Parathyroid adenoma (tissue), 2 donors: ENCODE measurements at regions not wholly inside any gene's neighbourhood (a gene's known extent, or its start where the extent isn't known, plus 50 kb on each side); places are given as distances from the start of the nearest gene placed in this dataset.

ENCODE experiments used
- H2AFZ ChIP-seq: fragments of 300-600 bp; sonication (generic); one replicate; pipeline ENCODE4 v1.7.0; 2017; ENCODE audit warnings: antibody characterized with exemption, mild to moderate bottlenecking
- H3K27ac ChIP-seq: fragments of 300-600 bp; sonication (generic); one replicate; pipeline ENCODE4 v1.7.0; 2017
- H3K27me3 ChIP-seq: fragments of 300-600 bp; sonication (generic); one replicate; pipeline ENCODE4 v1.7.0; 2017; ENCODE audit warnings: low read length; ENCODE audit not compliant: control insufficient read depth, insufficient read depth
- H3K36me3 ChIP-seq: fragments of 300-600 bp; sonication (generic); one replicate; pipeline ENCODE4 v1.7.0; 2017; ENCODE audit warnings: low read length; ENCODE audit not compliant: control insufficient read depth, insufficient read depth
- H3K4me1 ChIP-seq: fragments of 300-600 bp; sonication (generic); one replicate; pipeline ENCODE4 v1.7.0; 2017; ENCODE audit warnings: control low read depth
- H3K4me2 ChIP-seq: fragments of 300-600 bp; sonication (generic); one replicate; pipeline ENCODE4 v1.7.0; 2017; ENCODE audit warnings: low read length
- H3K4me3 ChIP-seq: fragments of 300-600 bp; sonication (generic); one replicate; pipeline ENCODE4 v1.7.0; 2017; ENCODE audit warnings: low read depth, low read length
- H3K79me2 ChIP-seq: fragments of 300-600 bp; sonication (generic); one replicate; pipeline ENCODE4 v1.7.0; 2017; ENCODE audit warnings: control low read depth
- H3K9ac ChIP-seq: fragments of 300-600 bp; sonication (generic); one replicate; pipeline ENCODE4 v1.7.0; 2017; ENCODE audit warnings: mild to moderate bottlenecking
- H3K9me3 ChIP-seq: fragments of 300-600 bp; sonication (generic); one replicate; pipeline ENCODE4 v1.7.0; 2017; ENCODE audit warnings: low read length; ENCODE audit not compliant: control insufficient read depth
- TF ChIP-seq, protein P1 (sequence below): fragments of 300-600 bp; sonication (generic); IDR thresholded peaks from one replicate; pipeline ENCODE4 v1.7.0; 2017; ENCODE audit warnings: antibody characterized with exemption, mild to moderate bottlenecking
- donor health status: primary hyperparathyroidism.

DNA sequence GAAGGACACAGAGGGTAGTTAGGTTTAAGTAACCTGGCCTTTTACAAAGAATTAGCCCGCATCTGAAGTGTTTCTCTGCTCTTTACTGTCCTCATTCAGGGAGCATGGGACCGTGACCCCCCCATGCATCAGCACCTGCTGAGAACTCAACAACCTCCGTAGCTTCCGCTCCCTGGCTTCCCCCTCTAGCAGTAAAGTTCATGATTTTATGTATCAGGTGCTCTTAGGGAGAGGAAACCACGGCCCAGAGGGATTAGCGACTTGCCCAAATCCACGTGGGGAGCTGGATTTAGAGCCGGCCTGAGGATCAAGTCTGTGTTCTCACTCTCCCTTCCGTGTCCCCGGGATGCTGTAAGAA, 284.6 kb upstream of the GATB start:
- H3K9me3 ChIP-seq, result no peaks in the 10 kb centered on the region
- no peak overlapping the region for H3K9ac ChIP-seq
- no peaks in the 10 kb centered on the region for H3K4me1 ChIP-seq
- no peaks in the 10 kb centered on the region for H3K36me3 ChIP-seq
- H3K4me3 ChIP-seq, result no peak overlapping the region
- TF ChIP-seq, protein P1, sequence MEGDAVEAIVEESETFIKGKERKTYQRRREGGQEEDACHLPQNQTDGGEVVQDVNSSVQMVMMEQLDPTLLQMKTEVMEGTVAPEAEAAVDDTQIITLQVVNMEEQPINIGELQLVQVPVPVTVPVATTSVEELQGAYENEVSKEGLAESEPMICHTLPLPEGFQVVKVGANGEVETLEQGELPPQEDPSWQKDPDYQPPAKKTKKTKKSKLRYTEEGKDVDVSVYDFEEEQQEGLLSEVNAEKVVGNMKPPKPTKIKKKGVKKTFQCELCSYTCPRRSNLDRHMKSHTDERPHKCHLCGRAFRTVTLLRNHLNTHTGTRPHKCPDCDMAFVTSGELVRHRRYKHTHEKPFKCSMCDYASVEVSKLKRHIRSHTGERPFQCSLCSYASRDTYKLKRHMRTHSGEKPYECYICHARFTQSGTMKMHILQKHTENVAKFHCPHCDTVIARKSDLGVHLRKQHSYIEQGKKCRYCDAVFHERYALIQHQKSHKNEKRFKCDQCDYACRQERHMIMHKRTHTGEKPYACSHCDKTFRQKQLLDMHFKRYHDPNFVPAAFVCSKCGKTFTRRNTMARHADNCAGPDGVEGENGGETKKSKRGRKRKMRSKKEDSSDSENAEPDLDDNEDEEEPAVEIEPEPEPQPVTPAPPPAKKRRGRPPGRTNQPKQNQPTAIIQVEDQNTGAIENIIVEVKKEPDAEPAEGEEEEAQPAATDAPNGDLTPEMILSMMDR, result no peak
- H3K27ac ChIP-seq, result no peak overlapping the region
- no peaks in the 10 kb centered on the region for H3K79me2 ChIP-seq
- H3K27me3 ChIP-seq, result no peaks in the 10 kb centered on the region
- H2AFZ ChIP-seq, result peak overlapping the region; percentile 62
- no peak overlapping the region for H3K4me2 ChIP-seq

DNA sequence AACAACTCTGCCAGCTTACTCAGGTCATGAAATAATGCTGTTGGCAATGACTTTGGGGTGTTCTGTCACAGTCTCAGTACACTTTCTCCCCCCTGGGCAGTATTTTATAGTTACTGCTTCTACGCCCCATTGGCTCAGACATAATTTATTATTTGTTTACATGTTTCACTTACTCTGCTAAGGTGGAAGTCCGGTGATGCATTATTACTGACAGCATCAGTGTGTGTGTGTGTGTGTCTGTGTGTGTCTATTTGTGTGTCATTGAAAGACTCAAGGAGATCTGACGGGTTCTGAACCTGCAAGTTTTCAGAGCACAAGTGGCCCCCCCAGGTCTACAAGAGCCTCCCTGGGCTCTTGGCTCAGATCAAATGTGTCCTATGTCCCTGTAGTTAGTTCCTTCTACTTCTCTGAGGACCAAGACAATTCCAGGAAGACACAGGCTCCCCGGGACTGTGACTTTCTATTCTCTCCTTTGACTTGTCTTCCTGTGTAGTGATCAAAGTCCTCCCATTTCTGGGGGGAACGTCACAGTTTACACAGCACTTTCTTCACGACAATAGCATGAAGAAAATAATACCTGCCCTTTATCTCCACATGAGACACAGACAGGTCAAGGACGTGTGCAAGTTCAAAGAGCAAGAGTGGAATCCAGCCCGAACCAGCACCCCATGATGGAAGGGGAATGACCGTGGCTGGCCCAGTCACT, 283.7 kb upstream of the GATB start:
- H3K9ac ChIP-seq, result no peak overlapping the region
- TF ChIP-seq, protein P1, result no peak
- H2AFZ ChIP-seq, result no peak overlapping the region
- no peaks in the 10 kb centered on the region for H3K27me3 ChIP-seq
- no peak overlapping the region for H3K4me2 ChIP-seq
- no peaks in the 10 kb centered on the region for H3K36me3 ChIP-seq
- no peak overlapping the region for H3K4me3 ChIP-seq
- no peak overlapping the region for H3K27ac ChIP-seq
- no peaks in the 10 kb centered on the region for H3K79me2 ChIP-seq
- no peaks in the 10 kb centered on the region for H3K9me3 ChIP-seq
- H3K4me1 ChIP-seq, result no peaks in the 10 kb centered on the region

DNA sequence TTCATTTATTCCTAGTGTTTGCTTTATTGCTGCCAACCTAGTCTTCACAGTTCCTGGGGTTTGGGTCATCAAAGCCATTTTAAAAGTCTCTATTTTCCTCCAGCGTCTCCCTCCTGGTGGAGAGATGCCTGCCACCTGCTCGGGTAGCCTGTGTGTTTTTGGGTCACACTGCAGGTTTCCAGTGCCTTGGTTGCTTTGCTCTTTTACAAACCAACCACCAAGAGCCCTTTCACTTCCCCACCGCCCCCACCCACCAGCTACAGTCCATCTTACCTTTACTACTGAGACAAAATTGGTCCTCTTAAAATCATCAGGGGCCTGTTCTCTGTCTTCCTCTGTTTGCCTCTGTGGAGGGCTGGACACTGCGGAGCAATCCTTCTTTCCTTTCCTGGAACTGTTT, 280.5 kb upstream of the GATB start:
- Histone ChIP-seq H3K9me3 (no peaks in the 10 kb centered on the region), H3K4me3 (no peak overlapping the region), H2AFZ (no peak overlapping the region)

DNA sequence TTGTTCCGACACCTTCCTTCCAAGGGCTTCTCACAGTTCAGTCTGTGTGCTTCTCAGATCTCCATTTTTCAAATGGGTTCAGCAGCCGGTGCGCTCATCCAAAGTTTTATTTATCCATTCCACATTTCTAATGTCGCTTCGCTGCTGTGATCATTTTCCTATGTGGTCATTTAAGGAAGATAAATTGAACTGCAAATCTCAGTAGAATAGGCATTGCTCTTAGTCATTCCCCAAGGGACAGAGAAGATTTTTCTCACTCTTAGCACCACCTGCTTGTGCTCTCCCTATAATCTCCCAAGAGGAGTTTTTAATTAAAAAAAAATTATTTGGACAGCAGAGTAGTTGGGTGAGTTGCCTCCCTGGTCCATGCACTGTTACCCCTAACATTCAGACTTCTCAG, 278.9 kb upstream of the GATB start:
- no peak overlapping the region for H3K4me2 ChIP-seq
- H3K9ac ChIP-seq, result no peak overlapping the region
- H3K79me2 ChIP-seq, result no peaks in the 10 kb centered on the region
- H3K27ac ChIP-seq, result no peak overlapping the region
- H2AFZ ChIP-seq, result no peak overlapping the region
- TF ChIP-seq, protein P1, result no peak
- no peak overlapping the region for H3K4me3 ChIP-seq
- H3K36me3 ChIP-seq, result no peaks in the 10 kb centered on the region
- no peaks in the 10 kb centered on the region for H3K27me3 ChIP-seq
- no peaks in the 10 kb centered on the region for H3K4me1 ChIP-seq
- no peaks in the 10 kb centered on the region for H3K9me3 ChIP-seq

More for the DNA sequence above, 280.5 kb upstream of the GATB start:
- Histone ChIP-seq H3K4me1 (no peaks in the 10 kb centered on the region), H3K79me2 (no peaks in the 10 kb centered on the region), H3K9ac (no peak overlapping the region), H3K27ac (no peak overlapping the region), H3K27me3 (no peaks in the 10 kb centered on the region), H3K4me2 (no peak overlapping the region), H3K36me3 (no peaks in the 10 kb centered on the region)
- TF ChIP-seq, protein P1, result no peak

DNA sequence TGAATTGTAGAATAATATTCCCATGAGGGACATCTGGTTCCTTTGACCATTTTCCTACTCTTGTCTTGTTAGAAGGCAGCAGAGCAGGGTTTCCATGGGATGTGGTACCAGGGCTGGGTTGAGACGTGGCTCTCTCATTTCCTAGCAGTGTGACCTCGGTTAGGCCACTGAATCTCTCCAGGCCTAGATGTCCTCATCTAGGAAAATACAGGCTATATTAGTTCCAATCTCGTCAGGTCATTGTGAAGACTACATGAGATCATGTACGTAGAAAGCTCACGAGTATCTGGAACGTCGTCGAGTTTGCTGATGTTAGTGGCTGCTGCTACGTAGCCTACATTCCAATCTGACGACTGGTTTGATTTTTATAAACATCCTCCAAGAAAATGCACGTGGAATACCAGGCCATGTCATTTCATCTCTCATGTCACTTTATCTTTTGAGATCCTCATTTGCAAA, 278.2 kb upstream of the GATB start:
- Histone ChIP-seq H3K9me3 (no peaks in the 10 kb centered on the region), H3K27ac (no peak overlapping the region), H3K27me3 (no peaks in the 10 kb centered on the region), H3K4me3 (no peak overlapping the region), H3K9ac (no peak overlapping the region), H3K36me3 (no peaks in the 10 kb centered on the region), H3K4me1 (no peaks in the 10 kb centered on the region), H3K4me2 (no peak overlapping the region), H2AFZ (no peak overlapping the region), H3K79me2 (no peaks in the 10 kb centered on the region)
- TF ChIP-seq, protein P1, result no peak
